NCI-H2107 treated with DMSO at 0.1 percent for 48 hours (cell line): ENCODE measurements at regions not wholly inside any gene's neighbourhood (a gene's known extent, or its start where the extent isn't known, plus 50 kb on each side); places are given as distances from the start of the nearest gene placed in this dataset.
"Not testable (repeated sequence)": the region's sequence is repeated elsewhere in the genome, so short reads cannot be mapped to it uniquely, and the experiment has no call there.

Experiments
- DNase-seq: peaks from one replicate; lab custom pipeline; 2025; ENCODE audit not compliant: unreplicated experiment; lab: John Stamatoyannopoulos, UW

- DNase-seq, result no peak
Measured at GRCh38 chr5:126046846-126047571, 376.2 kb upstream of the GRAMD2B start.

GRCh38 chr5:126052120-126052519 lies 371.1 kb upstream of the GRAMD2B start:
- no peak for DNase-seq

DNA sequence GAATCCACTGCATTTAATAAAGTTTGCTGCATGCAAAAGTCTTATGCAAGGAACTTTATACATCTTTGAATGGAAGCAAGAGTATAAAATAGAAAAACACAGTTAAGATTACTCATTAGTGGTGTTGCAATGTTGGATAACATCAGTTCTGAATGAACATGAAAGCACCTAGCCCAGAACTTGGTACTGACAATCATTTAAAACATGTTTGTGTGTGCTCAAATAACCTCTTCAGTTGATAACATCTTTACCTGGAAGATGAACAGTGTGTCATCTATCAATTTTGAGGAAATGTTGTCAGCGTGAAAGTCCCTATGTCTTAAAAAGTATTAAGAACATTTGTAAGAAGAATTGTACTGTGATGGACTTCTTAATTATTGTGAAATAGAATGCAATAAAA lies 370.4 kb upstream of the GRAMD2B start:
- no peak for DNase-seq

- DNase-seq, result peak; percentile 11
Measured at GRCh38 chr5:126053630-126054029, 369.6 kb upstream of the GRAMD2B start.

DNA sequence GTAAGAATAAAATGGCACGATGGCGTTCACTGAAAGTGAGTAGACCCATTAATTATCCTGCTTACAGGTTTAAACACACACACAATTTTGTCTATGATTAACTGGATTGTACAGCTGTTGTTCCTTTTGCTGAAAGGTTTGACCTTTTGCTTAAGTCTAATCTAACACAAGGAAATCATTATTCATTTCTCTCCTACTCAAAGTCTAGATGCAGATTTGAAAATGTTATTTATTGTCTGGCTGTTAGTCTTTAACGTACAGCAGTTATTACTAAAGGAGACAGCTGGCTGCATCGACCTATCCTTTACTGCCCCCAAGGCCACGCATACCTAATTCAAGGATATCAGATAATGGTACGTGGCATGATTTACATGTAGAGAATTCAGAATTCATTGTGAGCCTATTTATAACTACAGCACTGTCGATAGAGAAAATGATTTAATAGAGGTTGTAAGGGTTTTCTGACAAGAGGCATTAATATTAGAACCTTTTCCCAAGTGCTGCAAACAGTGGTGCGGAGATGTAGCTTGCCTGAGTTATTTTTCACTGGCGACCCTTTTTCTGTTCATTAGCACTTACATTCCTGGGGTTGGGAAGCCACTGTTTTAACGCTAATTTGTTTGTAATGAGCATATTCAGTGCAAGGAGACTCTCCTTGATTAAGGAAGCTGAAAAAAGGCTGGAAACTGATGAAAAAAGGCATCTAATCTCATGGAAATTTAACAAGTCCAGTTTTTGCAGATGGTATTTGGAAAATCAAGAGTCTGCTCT lies 368.4 kb upstream of the GRAMD2B start:
- DNase-seq, result peak; percentile 6

- peak; percentile 37 for DNase-seq
Measured at GRCh38 chr5:126055348-126055729, 367.9 kb upstream of the GRAMD2B start.

DNA sequence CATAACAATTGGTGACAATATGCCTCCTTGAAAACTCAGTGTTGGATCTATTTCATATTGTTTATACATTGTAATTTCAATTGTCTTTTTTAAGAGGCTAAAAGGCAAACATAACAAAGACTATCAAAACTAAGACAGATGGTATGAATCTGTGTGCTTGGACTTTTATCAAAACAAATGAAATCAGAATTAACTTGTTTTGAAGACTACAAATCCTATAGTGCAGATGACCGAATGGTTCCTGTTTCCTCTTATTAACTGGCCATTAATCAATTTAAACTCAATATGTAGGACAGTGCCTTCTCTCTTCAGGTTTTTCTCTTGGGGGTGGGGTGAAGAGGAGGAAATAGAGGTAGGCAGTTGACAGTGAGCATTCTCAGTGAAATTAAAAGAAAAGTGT lies 366.9 kb upstream of the GRAMD2B start:
- no peak for DNase-seq

DNA sequence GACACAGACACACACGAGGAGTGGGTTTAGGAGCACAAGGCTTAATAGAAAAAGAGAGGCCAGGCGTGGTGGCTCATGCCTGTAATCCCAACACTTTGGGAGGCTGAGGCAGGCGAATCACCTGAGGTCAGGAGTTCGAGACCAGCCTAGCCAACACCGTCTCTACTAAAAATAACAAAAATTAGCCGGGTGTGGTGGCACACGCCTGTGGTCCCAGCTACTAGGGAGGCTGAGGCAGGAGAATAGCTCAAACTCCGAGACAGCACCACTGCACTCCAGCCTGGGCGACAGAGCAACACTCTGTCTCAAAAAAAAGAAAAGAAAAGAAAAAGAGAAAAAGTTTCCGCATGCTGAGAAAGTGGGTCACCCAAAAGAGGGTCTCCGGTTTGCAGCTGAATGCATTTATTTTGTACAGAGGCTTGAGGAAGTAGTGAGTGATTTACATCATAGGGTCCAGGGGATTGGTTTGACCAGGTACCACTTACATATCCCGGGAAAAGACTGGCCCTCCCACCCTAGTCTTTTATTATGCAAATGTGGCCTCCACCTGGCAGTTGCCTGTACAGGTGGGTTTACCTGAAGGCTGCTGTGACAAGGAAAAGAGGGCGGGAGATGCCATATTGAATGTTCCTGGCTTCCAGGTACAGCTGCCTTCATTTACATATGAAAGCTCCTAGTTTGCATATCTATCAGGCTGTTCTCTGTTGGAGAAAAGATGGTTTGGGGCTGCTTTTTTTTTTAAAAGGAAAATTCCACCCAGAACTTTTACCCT lies 366.2 kb upstream of the GRAMD2B start:
- no peak for DNase-seq

- DNase-seq, result not testable (repeated sequence)
Measured at GRCh38 chr5:126058392-126058791, 364.8 kb upstream of the GRAMD2B start.

- no peak for DNase-seq
Measured at GRCh38 chr5:126062398-126063221, 360.6 kb upstream of the GRAMD2B start.

- no peak for DNase-seq
Measured at GRCh38 chr5:126065061-126065460, 358.1 kb upstream of the GRAMD2B start.

- no peak for DNase-seq
Measured at GRCh38 chr5:126066836-126067235, 356.4 kb upstream of the GRAMD2B start.

DNA sequence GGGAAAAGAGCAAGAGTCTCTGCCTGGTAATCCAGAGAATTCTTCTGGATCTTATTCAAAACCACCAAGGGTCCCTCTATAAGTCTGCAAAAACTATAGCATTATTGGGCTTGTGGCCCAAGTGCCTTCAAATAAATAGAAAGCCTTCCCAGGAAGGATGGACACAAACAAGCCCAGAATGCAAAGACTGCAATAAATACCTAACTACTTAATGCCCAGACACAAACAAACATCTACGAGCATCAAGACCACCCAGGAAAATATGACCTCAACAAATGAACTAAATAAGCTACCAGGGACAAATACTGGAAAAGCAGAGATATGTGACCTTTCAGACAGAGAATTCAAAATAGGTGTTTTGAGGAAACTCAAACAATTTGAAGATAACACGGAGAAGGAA lies 355.8 kb upstream of the GRAMD2B start:
- no peak for DNase-seq

- DNase-seq, result no peak
Measured at GRCh38 chr5:126069329-126069728, 353.9 kb upstream of the GRAMD2B start.

DNA sequence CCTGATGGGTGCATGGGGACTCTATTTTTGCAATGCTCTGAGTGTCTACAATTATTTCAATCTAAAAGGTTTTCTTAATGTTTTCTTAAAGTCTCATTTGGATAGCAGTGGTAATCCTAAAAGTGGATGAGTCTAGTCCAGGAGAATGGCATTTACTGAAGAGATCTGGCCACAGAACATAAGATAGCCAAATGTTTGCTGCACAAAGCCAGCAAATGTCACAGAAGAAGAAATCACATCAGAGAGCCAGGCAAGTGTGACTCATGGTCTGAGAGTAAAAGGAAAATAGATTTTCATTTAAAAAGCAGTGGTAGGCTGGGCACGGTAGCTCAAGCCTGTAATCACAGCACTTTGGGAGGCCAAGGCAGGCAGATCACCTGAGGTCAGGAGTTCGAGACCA lies 352.7 kb upstream of the GRAMD2B start:
- DNase-seq, result no peak

DNA sequence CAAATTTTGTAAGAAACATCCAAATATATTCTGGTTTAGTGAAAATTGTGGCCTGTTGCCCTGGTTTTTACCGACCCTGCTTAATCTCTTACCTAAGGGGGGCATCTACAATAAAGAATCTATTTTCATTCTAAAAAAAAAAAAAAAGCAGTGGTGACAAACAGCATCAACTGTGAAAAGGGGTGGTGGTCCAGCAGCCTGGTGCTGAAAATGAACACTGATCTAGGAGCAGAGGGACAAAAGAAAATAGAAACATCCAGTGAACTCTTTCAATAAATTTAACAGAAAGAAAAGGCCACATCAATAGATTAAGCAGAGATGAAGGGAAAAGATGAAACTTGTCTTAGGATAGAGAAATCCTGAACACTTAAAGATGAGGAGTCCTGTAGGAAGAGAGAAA lies 348.7 kb upstream of the GRAMD2B start:
- DNase-seq, result no peak

DNA sequence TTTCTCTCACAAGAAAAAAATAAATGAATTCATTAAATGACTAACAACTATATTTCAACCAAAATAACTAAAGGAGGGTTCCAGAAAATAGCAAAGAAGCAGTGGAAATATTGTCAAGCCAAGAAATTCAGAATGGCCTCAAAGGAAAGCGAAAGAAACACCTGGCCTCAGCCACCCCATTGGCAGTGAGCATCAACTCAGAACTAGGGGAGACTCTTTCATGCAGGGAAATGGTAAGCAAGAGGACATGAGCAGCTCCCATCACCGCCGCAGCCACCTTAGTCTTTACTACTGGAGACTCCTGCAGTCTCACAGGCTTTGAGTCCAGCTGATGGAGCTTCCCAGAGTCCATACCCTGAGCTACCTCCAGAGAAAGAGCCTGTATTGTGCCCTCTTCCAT lies 343.9 kb upstream of the GRAMD2B start:
- no peak for DNase-seq

- no peak for DNase-seq
Measured at GRCh38 chr5:126081209-126081608, 342.0 kb upstream of the GRAMD2B start.

DNA sequence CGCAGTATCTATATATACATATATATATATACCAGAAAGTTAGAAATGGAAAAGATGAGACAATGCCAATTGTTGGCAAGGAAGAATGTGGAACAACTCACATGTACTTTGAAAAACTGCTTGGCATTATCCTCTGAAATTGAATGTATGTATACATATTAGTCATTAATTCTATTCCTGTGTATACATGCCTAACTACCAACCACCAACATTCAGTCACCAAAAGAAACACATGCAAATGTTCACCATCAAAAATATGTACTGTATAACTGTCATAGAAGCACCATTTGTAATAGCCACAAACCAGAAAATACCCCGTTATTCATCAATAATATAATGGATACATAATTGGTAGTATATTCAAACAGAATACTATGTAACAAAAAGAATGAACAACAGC lies 330.2 kb upstream of the GRAMD2B start:
- no peak for DNase-seq

DNA sequence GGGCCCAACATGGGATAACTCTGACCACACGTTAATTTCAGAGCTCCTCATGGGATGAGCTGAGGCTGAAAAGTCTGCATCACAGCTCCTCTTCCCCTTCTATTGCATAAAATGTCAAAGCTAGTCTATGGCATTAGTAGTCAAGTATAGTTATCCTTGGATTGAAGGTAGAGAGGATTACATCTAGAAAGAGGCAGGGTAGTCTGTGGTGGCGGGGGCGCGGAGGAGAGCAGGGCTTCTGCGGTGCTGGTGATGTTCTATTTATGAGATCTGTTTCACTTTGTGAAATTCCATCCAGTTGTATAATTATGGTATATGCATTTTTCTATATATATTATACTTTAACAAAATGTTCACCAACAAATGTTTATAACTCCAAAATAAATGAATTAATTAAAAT lies 329.5 kb upstream of the GRAMD2B start:
- DNase-seq, result no peak

- no peak for DNase-seq
Measured at GRCh38 chr5:126094991-126095390, 328.2 kb upstream of the GRAMD2B start.
